ENCODE measurements at regions not wholly inside any gene's neighbourhood (a gene's known extent, or its start where the extent isn't known, plus 50 kb on each side); places are given as distances from the start of the nearest gene placed in this dataset.

GRCh38 chr18:45562567-45563479, 52.5 kb upstream of the SLC14A2 start:
- ATAC-seq (no peak), DNase-seq (no peak)
- TF ChIP-seq POLR2A (IDR thresholded peaks at IDR 0.05) (no peak), CTCF (IDR thresholded peaks at IDR 0.05) (no peak)
- intact Hi-C loops (cut with DNase I) = no loop called here
- H3K36me3 ChIP-seq = no peaks in the 10 kb centered on the region
- H3K27me3 ChIP-seq = no peaks in the 10 kb centered on the region
- no peaks in the 10 kb centered on the region for H3K4me1 ChIP-seq
- no peaks in the 10 kb centered on the region for H3K9me3 ChIP-seq
- WGBS (ENCODE audit: insufficient coverage, low coverage, low lambda C conversion rate, missing lambda C conversion rate) = 61% methylated on average over 9 of the region's 11 CpGs
- H3K27ac ChIP-seq = no peak overlapping the region
- no peak overlapping the region for H3K4me3 ChIP-seq

- Histone ChIP-seq H3K36me3 (no peaks in the 10 kb centered on the region), H3K4me3 (no peak overlapping the region), H3K4me1 (no peaks in the 10 kb centered on the region), H3K27me3 (no peaks in the 10 kb centered on the region), H3K9me3 (no peaks in the 10 kb centered on the region), H3K27ac (no peak overlapping the region)
- DNase-seq = no peak
- no peak for ATAC-seq
- TF ChIP-seq CTCF (IDR thresholded peaks at IDR 0.05) = no peak
- no peak for TF ChIP-seq POLR2A (IDR thresholded peaks at IDR 0.05)
- intact Hi-C loops (cut with DNase I) = no loop called here
- 78% methylated on average over 8 of the region's 19 CpGs for WGBS (ENCODE audit: insufficient coverage, low coverage, low lambda C conversion rate, missing lambda C conversion rate)
Observed at GRCh38 chr18:45565280-45565970, 49.9 kb upstream of the SLC14A2 start.

Data from right lobe of liver (tissue), 6 donors.